ENCODE measurements at regions not wholly inside any gene's neighbourhood (a gene's known extent, or its start where the extent isn't known, plus 50 kb on each side); places are given as distances from the start of the nearest gene placed in this dataset.

GRCh38 chr12:30420561-30420960 lies 275.1 kb downstream of the IPO8 start:
- H3K9me3 Mint-ChIP-seq = peaks cover 12% of the 10 kb centered on the region
- H3K4me3 Mint-ChIP-seq = no peak overlapping the region
- no peak for DNase-seq (ENCODE audit: extremely low spot score, unreplicated experiment)
- TF ChIP-seq CTCF (conservative IDR thresholded peaks at IDR 0.05) = no peak
- H3K36me3 Mint-ChIP-seq = peaks cover 4% of the 10 kb centered on the region
- H3K27me3 Mint-ChIP-seq = no peaks in the 10 kb centered on the region
- H3K27ac Mint-ChIP-seq = no peak overlapping the region
- no peaks in the 10 kb centered on the region for H3K4me1 Mint-ChIP-seq (ENCODE audit: unreplicated experiment)

GRCh38 chr12:30417697-30418231 lies 277.9 kb downstream of the IPO8 start:
- Mint-ChIP-seq H3K27me3 (no peaks in the 10 kb centered on the region), H3K36me3 (peaks cover 4% of the 10 kb centered on the region)

GRCh38 chr12:30416631-30417030 lies 279.0 kb downstream of the IPO8 start:
- Mint-ChIP-seq H3K27me3 (no peaks in the 10 kb centered on the region), H3K4me3 (no peak overlapping the region), H3K27ac (no peak overlapping the region), H3K9me3 (no peaks in the 10 kb centered on the region), H3K4me1 (ENCODE audit: unreplicated experiment) (no peaks in the 10 kb centered on the region), H3K36me3 (peaks cover 4% of the 10 kb centered on the region)
- DNase-seq (ENCODE audit: extremely low spot score, unreplicated experiment) = no peak
- no peak for TF ChIP-seq CTCF (conservative IDR thresholded peaks at IDR 0.05)

More at GRCh38 chr12:30417697-30418231, 277.9 kb downstream of the IPO8 start:
- Mint-ChIP-seq H3K4me3 (no peak overlapping the region), H3K4me1 (ENCODE audit: unreplicated experiment) (no peaks in the 10 kb centered on the region), H3K27ac (no peak overlapping the region), H3K9me3 (peaks cover 1% of the 10 kb centered on the region)
- TF ChIP-seq CTCF (conservative IDR thresholded peaks at IDR 0.05) = no peak
- no peak for DNase-seq (ENCODE audit: extremely low spot score, unreplicated experiment)

- no peak overlapping the region for H3K4me3 Mint-ChIP-seq
- H3K27ac Mint-ChIP-seq = no peak overlapping the region
- H3K4me1 Mint-ChIP-seq (ENCODE audit: unreplicated experiment) = no peaks in the 10 kb centered on the region
- DNase-seq (ENCODE audit: extremely low spot score, unreplicated experiment) = no peak
- H3K9me3 Mint-ChIP-seq = no peaks in the 10 kb centered on the region
- no peaks in the 10 kb centered on the region for H3K27me3 Mint-ChIP-seq
- H3K36me3 Mint-ChIP-seq = peaks cover 4% of the 10 kb centered on the region
- TF ChIP-seq CTCF (conservative IDR thresholded peaks at IDR 0.05) = no peak
Observed at GRCh38 chr12:30415777-30416176, 279.9 kb downstream of the IPO8 start.

GRCh38 chr12:30414507-30414906 lies 281.2 kb downstream of the IPO8 start:
- Mint-ChIP-seq H3K9me3 (no peaks in the 10 kb centered on the region), H3K4me3 (no peak overlapping the region), H3K27me3 (no peaks in the 10 kb centered on the region), H3K27ac (no peak overlapping the region), H3K36me3 (peaks cover 4% of the 10 kb centered on the region), H3K4me1 (ENCODE audit: unreplicated experiment) (no peaks in the 10 kb centered on the region)
- DNase-seq (ENCODE audit: extremely low spot score, unreplicated experiment) = no peak
- no peak for TF ChIP-seq CTCF (conservative IDR thresholded peaks at IDR 0.05)

GRCh38 chr12:30400349-30400748 lies 295.3 kb downstream of the IPO8 start:
- H3K27ac Mint-ChIP-seq = no peak overlapping the region

More at GRCh38 chr12:30400349-30400748, 295.3 kb downstream of the IPO8 start:
- TF ChIP-seq CTCF (conservative IDR thresholded peaks at IDR 0.05) = no peak
- no peaks in the 10 kb centered on the region for H3K4me1 Mint-ChIP-seq (ENCODE audit: unreplicated experiment)
- H3K36me3 Mint-ChIP-seq = peaks cover 9% of the 10 kb centered on the region
- H3K27me3 Mint-ChIP-seq = peaks cover 3% of the 10 kb centered on the region
- H3K4me3 Mint-ChIP-seq = no peak overlapping the region
- H3K9me3 Mint-ChIP-seq = peaks cover 7% of the 10 kb centered on the region
- no peak for DNase-seq (ENCODE audit: extremely low spot score, unreplicated experiment)
